GM19238 (cell line): ENCODE measurements at regions not wholly inside any gene's neighbourhood (a gene's known extent, or its start where the extent isn't known, plus 50 kb on each side); places are given as distances from the start of the nearest gene placed in this dataset.

Source experiments
- DNase-seq: peaks from one replicate; pipeline ENCODE4 v3.0.0; 2011; ENCODE audit warnings: low spot score; ENCODE audit not compliant: insufficient read length

GRCh38 chr12:132408626-132409494, 79.5 kb upstream of the GALNT9 start:
- DNase-seq, result no peak

GRCh38 chr12:132407992-132408391, 78.6 kb upstream of the GALNT9 start:
- no peak for DNase-seq

GRCh38 chr12:132407451-132407961, 78.1 kb upstream of the GALNT9 start:
- no peak for DNase-seq

- DNase-seq, result no peak
Measured at GRCh38 chr12:132406493-132407450, 77.4 kb upstream of the GALNT9 start.

- no peak for DNase-seq
Measured at GRCh38 chr12:132405742-132406251, 76.4 kb upstream of the GALNT9 start.

- DNase-seq, result no peak
Measured at GRCh38 chr12:132404951-132405741, 75.8 kb upstream of the GALNT9 start.

GRCh38 chr12:132404435-132404855, 75.1 kb upstream of the GALNT9 start:
- no peak for DNase-seq

GRCh38 chr12:132403636-132404434, 74.4 kb upstream of the GALNT9 start:
- DNase-seq, result no peak

GRCh38 chr12:132402831-132403416, 73.5 kb upstream of the GALNT9 start:
- DNase-seq, result no peak

- no peak for DNase-seq
Measured at GRCh38 chr12:132401982-132402381, 72.6 kb upstream of the GALNT9 start.

GRCh38 chr12:132400011-132400641, 70.7 kb upstream of the GALNT9 start:
- no peak for DNase-seq

- DNase-seq, result no peak
Measured at GRCh38 chr12:132399092-132400010, 70.0 kb upstream of the GALNT9 start.

GRCh38 chr12:132398386-132398991, 69.1 kb upstream of the GALNT9 start:
- DNase-seq, result no peak

- DNase-seq, result no peak
Measured at GRCh38 chr12:132397934-132398385, 68.6 kb upstream of the GALNT9 start.

GRCh38 chr12:132397152-132397933, 68.0 kb upstream of the GALNT9 start:
- DNase-seq, result no peak

GRCh38 chr12:132396657-132397056, 67.3 kb upstream of the GALNT9 start:
- no peak for DNase-seq

- no peak for DNase-seq
Measured at GRCh38 chr12:132395908-132396305, 66.5 kb upstream of the GALNT9 start.
